MM.1S (cell line): ENCODE measurements at regions not wholly inside any gene's neighbourhood (a gene's known extent, or its start where the extent isn't known, plus 50 kb on each side); places are given as distances from the start of the nearest gene placed in this dataset.

Experiments
- DNase-seq: peaks from one replicate; pipeline ENCODE4 v3.0.0-alpha.2; 2015
- H2AFZ ChIP-seq: fragments of 300-600 bp; sonication (generic); 2 replicates; pipeline ENCODE4 v1.6.0; 2016; ENCODE audit warnings: antibody characterized with exemption, low read length
- H3F3A ChIP-seq: fragments of 300-600 bp; sonication (generic); 2 replicates; pipeline ENCODE4 v1.6.1; 2016; ENCODE audit warnings: mild to moderate bottlenecking, antibody characterized with exemption, low read length, moderate library complexity, mixed read lengths; ENCODE audit not compliant: insufficient read depth
- H3K27ac ChIP-seq: fragments of 300-600 bp; sonication (generic); 2 replicates; pipeline ENCODE4 v1.5.1; 2016; ENCODE audit warnings: mild to moderate bottlenecking, low read length
- H3K27me3 ChIP-seq: fragments of 300-600 bp; sonication (generic); replicated peaks from 2 replicates; pipeline ENCODE4 v1.6.0; 2016; ENCODE audit warnings: low read length; ENCODE audit not compliant: insufficient read depth
- H3K36me3 ChIP-seq: fragments of 300-600 bp; sonication (generic); replicated peaks from 2 replicates; pipeline ENCODE4 v1.6.1; 2016; ENCODE audit warnings: mild to moderate bottlenecking, low read length, mixed read lengths; ENCODE audit not compliant: insufficient read depth
- H3K4me1 ChIP-seq: fragments of 300-600 bp; sonication (generic); 2 replicates; pipeline ENCODE4 v1.6.1; 2016; ENCODE audit warnings: low read length, mixed read lengths
- H3K4me2 ChIP-seq: fragments of 300-600 bp; sonication (generic); 2 replicates; pipeline ENCODE4 v1.6.0; 2016; ENCODE audit warnings: low read depth, low read length
- H3K4me3 ChIP-seq: fragments of 300-600 bp; sonication (generic); 2 replicates; pipeline ENCODE4 v1.5.1; 2016; ENCODE audit warnings: low read length, mixed read lengths
- H3K79me2 ChIP-seq: fragments of 300-600 bp; sonication (generic); 2 replicates; pipeline ENCODE4 v1.6.1; 2016; ENCODE audit warnings: mixed run types, low read length, mixed read lengths
- H3K9ac ChIP-seq: fragments of 300-600 bp; sonication (generic); 2 replicates; pipeline ENCODE4 v1.6.1; 2016; ENCODE audit warnings: low read length, mixed read lengths
- H3K9me2 ChIP-seq: fragments of 300-600 bp; sonication (generic); replicated peaks from 2 replicates; pipeline ENCODE4 v1.6.1; 2016; ENCODE audit warnings: mild to moderate bottlenecking, low read length, mixed read lengths; ENCODE audit not compliant: insufficient read depth
- H3K9me3 ChIP-seq: fragments of 300-600 bp; sonication (generic); replicated peaks from 2 replicates; pipeline ENCODE4 v1.6.1; 2016; ENCODE audit warnings: mild to moderate bottlenecking, low read length, mixed read lengths; ENCODE audit not compliant: insufficient read depth
- H4K20me1 ChIP-seq: fragments of 300-600 bp; sonication (generic); 2 replicates; pipeline ENCODE4 v1.6.1; 2016; ENCODE audit warnings: mild to moderate bottlenecking, low read length, moderate library complexity, mixed read lengths; ENCODE audit not compliant: insufficient read depth
- CTCF ChIP-seq: fragments of 300-600 bp; sonication (generic); IDR thresholded peaks from 2 replicates; pipeline ENCODE4 v1.5.1; 2016; ENCODE audit warnings: antibody characterized with exemption, low read length, mixed read lengths
- EZH2 ChIP-seq: fragments of 300-600 bp; sonication (generic); optimal IDR thresholded peaks from 2 replicates; pipeline ENCODE3; 2017; ENCODE audit warnings: low read depth, mild to moderate bottlenecking, antibody characterized with exemption, low read length, mixed read lengths
- EZH2phosphoT487 ChIP-seq: fragments of 300-600 bp; sonication (generic); IDR thresholded peaks from 2 replicates; pipeline ENCODE4 v1.6.1; 2018; ENCODE audit warnings: antibody characterized with exemption, low read length

GRCh38 chr6:43870660-43871061, 100.7 kb downstream of the VEGFA start:
- Histone ChIP-seq H3K79me2 (no peaks in the 10 kb centered on the region), H3K36me3 (no peaks in the 10 kb centered on the region), H2AFZ (no peak overlapping the region), H4K20me1 (no peaks in the 10 kb centered on the region), H3K9me3 (no peaks in the 10 kb centered on the region), H3K4me3 (no peak overlapping the region), H3K4me1 (no peaks in the 10 kb centered on the region), H3K4me2 (no peak overlapping the region), H3K27me3 (no peaks in the 10 kb centered on the region), H3F3A (no peaks in the 10 kb centered on the region), H3K9me2 (no peaks in the 10 kb centered on the region), H3K9ac (no peak overlapping the region), H3K27ac (no peak overlapping the region)
- no peak for DNase-seq
- TF ChIP-seq EZH2 (no peak), CTCF (no peak), EZH2phosphoT487 (no peak)

GRCh38 chr6:43869792-43870659, 100.0 kb downstream of the VEGFA start:
- Histone ChIP-seq H3K9me3 (no peaks in the 10 kb centered on the region), H3F3A (no peaks in the 10 kb centered on the region), H2AFZ (no peak overlapping the region), H3K4me2 (no peak overlapping the region), H3K27ac (no peak overlapping the region), H3K27me3 (no peaks in the 10 kb centered on the region), H3K9me2 (no peaks in the 10 kb centered on the region), H3K9ac (no peak overlapping the region), H4K20me1 (no peaks in the 10 kb centered on the region), H3K36me3 (no peaks in the 10 kb centered on the region), H3K4me3 (no peak overlapping the region), H3K79me2 (no peaks in the 10 kb centered on the region), H3K4me1 (no peaks in the 10 kb centered on the region)
- no peak for TF ChIP-seq EZH2
- no peak for TF ChIP-seq CTCF
- TF ChIP-seq EZH2phosphoT487, result no peak
- no peak for DNase-seq

- Histone ChIP-seq H3K4me2 (no peak overlapping the region), H3K9ac (no peak overlapping the region), H3K9me3 (no peaks in the 10 kb centered on the region), H3K9me2 (no peaks in the 10 kb centered on the region), H4K20me1 (no peaks in the 10 kb centered on the region), H3K4me3 (no peak overlapping the region), H3K27me3 (no peaks in the 10 kb centered on the region), H3K27ac (no peak overlapping the region), H3K79me2 (no peaks in the 10 kb centered on the region), H2AFZ (no peak overlapping the region), H3K36me3 (no peaks in the 10 kb centered on the region), H3K4me1 (no peaks in the 10 kb centered on the region), H3F3A (no peaks in the 10 kb centered on the region)
- DNase-seq, result no peak
- no peak for TF ChIP-seq EZH2
- no peak for TF ChIP-seq CTCF
- TF ChIP-seq EZH2phosphoT487, result no peak
These were observed 99.2 kb downstream of the VEGFA start for GRCh38 chr6:43869079-43869710.
